ENCODE measurements at regions not wholly inside any gene's neighbourhood (a gene's known extent, or its start where the extent isn't known, plus 50 kb on each side); places are given as distances from the start of the nearest gene placed in this dataset.

DNA sequence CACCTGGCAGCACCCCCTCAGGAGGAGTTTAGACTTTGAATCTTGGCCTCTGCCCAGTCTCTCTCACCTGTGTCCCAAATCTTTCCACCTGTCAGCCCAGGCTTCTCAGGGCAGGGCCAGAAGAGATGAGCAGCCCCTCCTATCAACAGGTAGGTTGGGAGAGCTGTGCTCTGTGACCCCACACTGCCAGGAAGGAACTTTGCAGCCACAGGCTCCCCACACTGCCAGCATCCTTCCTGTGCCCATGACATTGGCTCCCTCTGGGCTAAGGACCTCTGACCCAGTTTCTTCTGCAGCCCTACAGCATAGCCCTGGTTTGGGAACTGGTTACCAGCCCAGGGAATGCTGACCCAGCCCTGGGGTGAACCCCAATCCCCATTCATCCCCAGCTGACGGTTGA is 115.7 kb upstream of the IQSEC1 start:
- no peak overlapping the region for H3K27ac ChIP-seq (ENCODE audit: low read depth, low read length, poor library complexity, severe bottlenecking)
- no peak overlapping the region for H3K4me3 ChIP-seq (ENCODE audit: low read depth, low read length, poor library complexity, severe bottlenecking)
- ChIA-PET POLR2A (interaction anchor here (0.7 kb wide), 1 partner anchor 21 kb away, joined by 4 read pairs; no protein-coding TSS in a partner anchor), CTCF (ENCODE audit: unreplicated experiment) (no interaction called here)
- no peaks in the 10 kb centered on the region for H3K79me2 ChIP-seq (ENCODE audit: insufficient read depth, low read depth, low read length)
- H3K9me2 ChIP-seq (ENCODE audit: insufficient read depth, low read length), result no peaks in the 10 kb centered on the region
- no peak overlapping the region for H2AFZ ChIP-seq (ENCODE audit: low read length)
- H3K9me3 ChIP-seq (ENCODE audit: low read length), result no peaks in the 10 kb centered on the region
- no peak for TF ChIP-seq EZH2phosphoT487 (IDR thresholded peaks at IDR 0.05; ENCODE audit: borderline replicate concordance, low read depth, low read length)
- TF ChIP-seq, protein P1, sequence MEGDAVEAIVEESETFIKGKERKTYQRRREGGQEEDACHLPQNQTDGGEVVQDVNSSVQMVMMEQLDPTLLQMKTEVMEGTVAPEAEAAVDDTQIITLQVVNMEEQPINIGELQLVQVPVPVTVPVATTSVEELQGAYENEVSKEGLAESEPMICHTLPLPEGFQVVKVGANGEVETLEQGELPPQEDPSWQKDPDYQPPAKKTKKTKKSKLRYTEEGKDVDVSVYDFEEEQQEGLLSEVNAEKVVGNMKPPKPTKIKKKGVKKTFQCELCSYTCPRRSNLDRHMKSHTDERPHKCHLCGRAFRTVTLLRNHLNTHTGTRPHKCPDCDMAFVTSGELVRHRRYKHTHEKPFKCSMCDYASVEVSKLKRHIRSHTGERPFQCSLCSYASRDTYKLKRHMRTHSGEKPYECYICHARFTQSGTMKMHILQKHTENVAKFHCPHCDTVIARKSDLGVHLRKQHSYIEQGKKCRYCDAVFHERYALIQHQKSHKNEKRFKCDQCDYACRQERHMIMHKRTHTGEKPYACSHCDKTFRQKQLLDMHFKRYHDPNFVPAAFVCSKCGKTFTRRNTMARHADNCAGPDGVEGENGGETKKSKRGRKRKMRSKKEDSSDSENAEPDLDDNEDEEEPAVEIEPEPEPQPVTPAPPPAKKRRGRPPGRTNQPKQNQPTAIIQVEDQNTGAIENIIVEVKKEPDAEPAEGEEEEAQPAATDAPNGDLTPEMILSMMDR (conservative IDR thresholded peaks at IDR 0.05; ENCODE audit: low read length), result no peak
- peaks cover 5% of the 10 kb centered on the region for H3K4me1 ChIP-seq (ENCODE audit: insufficient read depth, low read length, poor library complexity, severe bottlenecking)
- no peaks in the 10 kb centered on the region for H4K20me1 ChIP-seq (ENCODE audit: insufficient read depth, low read length)
- H3K36me3 ChIP-seq (ENCODE audit: insufficient read depth, low read length), result no peaks in the 10 kb centered on the region
- intact Hi-C loops (cut with micrococcal nuclease; ENCODE audit: unreplicated experiment), result no loop called here
- no peak overlapping the region for H3K4me2 ChIP-seq (ENCODE audit: low read length)
- no peak for DNase-seq (ENCODE audit: low spot score)
- BruUV-seq (replicated peaks), result no TSS peak

DNA sequence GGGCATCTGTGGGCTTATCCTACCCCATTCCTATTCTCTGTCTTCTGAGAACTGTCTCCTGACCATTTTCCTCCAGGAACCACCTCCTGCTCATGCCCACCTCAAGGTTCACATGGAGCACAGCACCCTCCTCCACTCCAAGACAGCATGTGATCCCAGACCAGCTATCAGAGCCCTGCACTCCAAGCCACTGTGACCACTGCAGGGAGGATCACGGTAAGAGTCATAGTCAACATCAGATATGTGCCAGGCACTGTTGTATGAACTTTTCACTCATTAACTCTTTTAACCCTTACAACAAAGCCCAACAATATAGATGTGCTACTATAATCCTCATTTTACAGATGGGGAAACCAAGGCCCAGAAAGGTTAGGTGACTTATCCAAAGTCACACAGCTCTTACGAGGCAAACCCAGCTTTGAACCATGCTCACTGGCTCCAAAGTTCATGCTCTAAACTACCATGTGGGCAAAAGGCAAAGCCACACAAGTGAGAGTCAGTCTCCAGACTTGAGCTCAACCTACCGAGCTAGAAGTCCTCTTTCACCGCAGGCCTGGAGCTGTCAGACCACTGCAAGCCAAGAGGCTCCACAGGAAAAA is 115.1 kb upstream of the IQSEC1 start:
- ChIA-PET CTCF (ENCODE audit: unreplicated experiment) (no interaction called here), POLR2A (interaction anchor here (0.7 kb wide), 1 partner anchor 21 kb away, joined by 4 read pairs; no protein-coding TSS in a partner anchor)

DNA sequence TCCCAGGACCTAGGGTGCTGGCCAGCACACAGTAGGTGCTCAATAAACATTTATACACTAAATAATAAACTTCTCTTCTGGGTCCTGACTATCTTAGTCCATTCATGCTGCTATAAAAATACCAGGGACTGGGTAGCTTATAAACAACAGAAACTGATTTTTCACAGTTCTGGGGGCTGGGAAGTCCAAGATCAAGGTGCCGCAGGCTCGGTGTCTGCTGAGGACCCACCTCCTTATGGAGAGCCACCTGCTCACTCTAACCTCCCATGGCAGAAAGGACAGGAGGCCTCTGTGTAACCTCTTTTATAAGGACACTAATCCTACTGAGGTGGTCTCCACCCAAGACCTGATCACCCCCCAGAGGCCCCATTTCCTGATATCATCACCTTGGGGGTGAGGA is 114.4 kb upstream of the IQSEC1 start:
- Histone ChIP-seq H4K20me1 (ENCODE audit: insufficient read depth, low read length) (no peaks in the 10 kb centered on the region), H3K27ac (ENCODE audit: low read depth, low read length, poor library complexity, severe bottlenecking) (no peak overlapping the region), H3K36me3 (ENCODE audit: insufficient read depth, low read length) (no peaks in the 10 kb centered on the region), H3K9me2 (ENCODE audit: insufficient read depth, low read length) (no peaks in the 10 kb centered on the region), H3K9me3 (ENCODE audit: low read length) (no peaks in the 10 kb centered on the region), H3K79me2 (ENCODE audit: insufficient read depth, low read depth, low read length) (no peaks in the 10 kb centered on the region), H2AFZ (ENCODE audit: low read length) (no peak overlapping the region), H3K4me3 (ENCODE audit: low read depth, low read length, poor library complexity, severe bottlenecking) (no peak overlapping the region), H3K4me2 (ENCODE audit: low read length) (no peak overlapping the region), H3K4me1 (ENCODE audit: insufficient read depth, low read length, poor library complexity, severe bottlenecking) (peaks cover 3% of the 10 kb centered on the region)
- intact Hi-C loops (cut with micrococcal nuclease; ENCODE audit: unreplicated experiment), result no loop called here
- BruUV-seq (replicated peaks), result no TSS peak
- ChIA-PET CTCF (ENCODE audit: unreplicated experiment) (no interaction called here), POLR2A (no interaction called here)
- DNase-seq (ENCODE audit: low spot score), result no peak
- no peak for TF ChIP-seq EZH2phosphoT487 (IDR thresholded peaks at IDR 0.05; ENCODE audit: borderline replicate concordance, low read depth, low read length)
- TF ChIP-seq, protein P1 (conservative IDR thresholded peaks at IDR 0.05; ENCODE audit: low read length), result no peak

More for the DNA sequence above, 115.1 kb upstream of the IQSEC1 start:
- no peaks in the 10 kb centered on the region for H3K36me3 ChIP-seq (ENCODE audit: insufficient read depth, low read length)
- H3K27ac ChIP-seq (ENCODE audit: low read depth, low read length, poor library complexity, severe bottlenecking), result no peak overlapping the region
- intact Hi-C loops (cut with micrococcal nuclease; ENCODE audit: unreplicated experiment), result no loop called here
- no peak overlapping the region for H2AFZ ChIP-seq (ENCODE audit: low read length)
- H3K4me2 ChIP-seq (ENCODE audit: low read length), result no peak overlapping the region
- BruUV-seq (replicated peaks), result no TSS peak
- H3K4me1 ChIP-seq (ENCODE audit: insufficient read depth, low read length, poor library complexity, severe bottlenecking), result peaks cover 5% of the 10 kb centered on the region
- H3K4me3 ChIP-seq (ENCODE audit: low read depth, low read length, poor library complexity, severe bottlenecking), result no peak overlapping the region
- TF ChIP-seq, protein P1 (conservative IDR thresholded peaks at IDR 0.05; ENCODE audit: low read length), result no peak
- TF ChIP-seq EZH2phosphoT487 (IDR thresholded peaks at IDR 0.05; ENCODE audit: borderline replicate concordance, low read depth, low read length), result no peak
- DNase-seq (ENCODE audit: low spot score), result no peak
- no peaks in the 10 kb centered on the region for H3K9me2 ChIP-seq (ENCODE audit: insufficient read depth, low read length)
- H3K9me3 ChIP-seq (ENCODE audit: low read length), result no peaks in the 10 kb centered on the region
- no peaks in the 10 kb centered on the region for H4K20me1 ChIP-seq (ENCODE audit: insufficient read depth, low read length)
- no peaks in the 10 kb centered on the region for H3K79me2 ChIP-seq (ENCODE audit: insufficient read depth, low read depth, low read length)

Measured in OCI-LY7 (cell line).